Psoas muscle (tissue), 7 donors: ENCODE measurements at regions not wholly inside any gene's neighbourhood (a gene's known extent, or its start where the extent isn't known, plus 50 kb on each side); places are given as distances from the start of the nearest gene placed in this dataset.

Experiments used
- ATAC-seq, 4 donors: fragments of 200-7000 bp; cut with Tn5 transposase; one replicate each; pipeline ENCODE4 v1.9.1; 2020; ENCODE audit warnings: moderate library complexity in 3 of 4, mild to moderate bottlenecking in 2 of 4
- DNase-seq, 2 donors: peaks; one replicate each; pipeline ENCODE4 v3.0.0-alpha.2; 2020
- H3K27ac ChIP-seq: fragments of 200-600 bp; one replicate; pipeline ENCODE4 v1.8.0; 2022
- H3K27me3 ChIP-seq, 3 donors: fragments of 200-600 bp in 1 of 3; one replicate each; pipeline versions ENCODE4 v1.6.1 to v1.8.0; 2013 to 2022; ENCODE audit warnings: low read length in 2 of 3, mild to moderate bottlenecking in 2 of 3, moderate library complexity in 1 of 3; ENCODE audit not compliant: insufficient read depth in 3 of 3
- H3K36me3 ChIP-seq, 2 donors: fragments of 200-600 bp in 1 of 2; one replicate each; pipeline versions ENCODE4 v1.6.1 to v1.8.0; 2013 to 2022; ENCODE audit warnings: low read depth in 1 of 2, mild to moderate bottlenecking in 1 of 2, moderate library complexity in 1 of 2; ENCODE audit not compliant: insufficient read depth in 1 of 2
- H3K4me1 ChIP-seq: fragments of 200-600 bp; one replicate; pipeline ENCODE4 v1.8.0; 2022
- H3K4me3 ChIP-seq: fragments of 200-600 bp; one replicate; pipeline ENCODE4 v1.8.0; 2022; ENCODE audit warnings: mild to moderate bottlenecking
- H3K9me3 ChIP-seq: fragments of 200-600 bp; one replicate; pipeline ENCODE4 v1.8.0; 2022
- WGBS, 3 donors: extraction: QIAGEN DNeasy Blood & Tissue Kit; methylation state at CpG; one replicate each; pipeline versions ENCODE4 v1.1.6 to v1.1.7; 2013; 5-methylcytosine and 5-hydroxymethylcytosine counted together
- intact Hi-C, 2 donors: fragments of 100-400 bp; cut with DNase I; formaldehyde crosslinking; loops; one replicate each; pipeline versions ENCODE4 v1.11.0 to v1.14.2; 2022
- TF ChIP-seq, protein P1 (sequence below): fragments of 200-600 bp; IDR thresholded peaks from one replicate; pipeline ENCODE4 v1.8.0; 2022; ENCODE audit warnings: antibody characterized with exemption
- donor health status: healthy with polysubstance abuse.
- donor health status: DM: no; HTN: no; CAD: no; lungs with moderate emphysema.
- donor health status: Bipolar disorder and iron deficiency.
- donor health status: healthy.
- donor health status: DM: yes; HTN: yes; CAD: no.
- donor health status: DM: no; HTN: no; CAD: no.
- donor health status: DM: yes; HTN: yes; CAD: no.

DNA sequence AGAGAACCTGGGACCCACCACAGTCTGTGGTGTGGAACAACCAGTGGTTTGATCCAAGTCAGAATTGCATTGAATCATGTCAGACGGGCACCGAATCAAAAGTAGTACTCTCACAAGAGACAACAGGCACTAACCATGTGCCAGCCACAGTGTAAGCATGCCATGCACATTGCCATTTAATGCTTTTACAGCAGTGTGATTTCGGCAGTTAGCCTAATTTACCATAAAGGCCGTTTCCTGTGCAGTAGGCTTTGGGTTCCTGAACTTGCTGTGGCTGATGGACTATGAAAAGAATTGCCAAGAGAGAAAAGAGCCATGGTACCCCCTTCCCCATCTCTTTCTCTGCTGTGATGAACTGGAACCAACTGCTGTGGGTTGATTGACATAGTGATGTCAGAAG lies 540.6 kb downstream of the EBF1 start:
- H3K27me3 ChIP-seq: no peaks in the 10 kb centered on the region
- no peaks in the 10 kb centered on the region for H3K4me1 ChIP-seq
- intact Hi-C loops: no loop called here
- peaks cover 2% of the 10 kb centered on the region for H3K9me3 ChIP-seq
- H3K36me3 ChIP-seq: no peaks in the 10 kb centered on the region
- 40 to 56% (median 43%) methylated on average over 4 of the region's 4 CpGs for WGBS, 3 donors
- no peak for ATAC-seq
- no peak overlapping the region for H3K27ac ChIP-seq
- no peak for DNase-seq
- TF ChIP-seq, protein P1, sequence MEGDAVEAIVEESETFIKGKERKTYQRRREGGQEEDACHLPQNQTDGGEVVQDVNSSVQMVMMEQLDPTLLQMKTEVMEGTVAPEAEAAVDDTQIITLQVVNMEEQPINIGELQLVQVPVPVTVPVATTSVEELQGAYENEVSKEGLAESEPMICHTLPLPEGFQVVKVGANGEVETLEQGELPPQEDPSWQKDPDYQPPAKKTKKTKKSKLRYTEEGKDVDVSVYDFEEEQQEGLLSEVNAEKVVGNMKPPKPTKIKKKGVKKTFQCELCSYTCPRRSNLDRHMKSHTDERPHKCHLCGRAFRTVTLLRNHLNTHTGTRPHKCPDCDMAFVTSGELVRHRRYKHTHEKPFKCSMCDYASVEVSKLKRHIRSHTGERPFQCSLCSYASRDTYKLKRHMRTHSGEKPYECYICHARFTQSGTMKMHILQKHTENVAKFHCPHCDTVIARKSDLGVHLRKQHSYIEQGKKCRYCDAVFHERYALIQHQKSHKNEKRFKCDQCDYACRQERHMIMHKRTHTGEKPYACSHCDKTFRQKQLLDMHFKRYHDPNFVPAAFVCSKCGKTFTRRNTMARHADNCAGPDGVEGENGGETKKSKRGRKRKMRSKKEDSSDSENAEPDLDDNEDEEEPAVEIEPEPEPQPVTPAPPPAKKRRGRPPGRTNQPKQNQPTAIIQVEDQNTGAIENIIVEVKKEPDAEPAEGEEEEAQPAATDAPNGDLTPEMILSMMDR: no peak
- H3K4me3 ChIP-seq: no peak overlapping the region

- TF ChIP-seq, protein P1: no peak
- Histone ChIP-seq H3K36me3 (no peaks in the 10 kb centered on the region), H3K4me3 (no peak overlapping the region), H3K27me3 (peaks cover 0 to 1% (median 0%) of the 10 kb centered on the region in 3 donors), H3K9me3 (peaks cover 2% of the 10 kb centered on the region), H3K27ac (no peak overlapping the region), H3K4me1 (no peaks in the 10 kb centered on the region)
- intact Hi-C loops: no loop called here
- no peak for DNase-seq
- WGBS, 3 donors: 74 to 81% (median 79%) methylated on average over 5 of the region's 5 CpGs
- ATAC-seq: peak in 3 of 4 donors; percentile 35 to 68 (median 57)
Measured at GRCh38 chr5:158553962-158554336, 545.8 kb downstream of the EBF1 start.

DNA sequence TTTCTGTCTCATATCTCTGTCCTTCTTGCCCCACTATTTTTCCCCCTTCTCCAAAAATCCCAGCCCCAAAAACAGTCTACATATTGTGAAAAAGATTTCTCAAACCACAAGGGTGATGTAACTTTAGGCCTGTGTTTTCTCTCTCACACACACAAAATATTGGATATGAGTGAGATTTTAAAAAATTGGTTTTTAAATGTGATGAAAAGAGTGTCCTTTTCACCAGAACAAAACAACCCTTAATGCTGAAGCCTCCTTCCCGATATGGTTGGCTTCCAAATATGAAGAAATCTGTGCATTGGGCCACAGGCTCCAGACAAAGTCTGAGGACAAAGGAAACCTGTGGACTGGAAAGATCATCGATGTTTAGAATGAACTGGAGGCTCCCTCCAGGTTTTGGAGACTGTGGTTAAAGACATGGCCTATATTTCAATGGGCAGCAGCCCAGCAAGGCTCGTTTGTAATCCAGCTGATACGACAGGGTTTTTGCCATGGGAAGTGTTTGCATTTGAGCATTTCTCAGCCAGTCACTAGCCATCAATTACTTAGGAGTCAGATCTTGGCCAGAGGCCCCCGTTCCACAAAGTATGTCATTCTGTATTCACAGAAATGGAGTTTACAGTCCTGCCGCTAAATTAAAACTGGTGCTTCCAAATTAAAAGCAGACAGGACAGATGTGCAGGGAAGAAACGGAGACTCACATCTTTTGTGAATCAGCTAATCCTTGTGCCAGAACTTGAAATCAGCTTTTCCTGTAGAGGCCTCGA lies 546.3 kb downstream of the EBF1 start:
- peak in 1 of 2 donors; percentile 30 for DNase-seq
- 27 to 50% (median 28%) methylated on average over 8 of the region's 8 CpGs for WGBS, 3 donors

GRCh38 chr5:158552241-158552640 lies 547.5 kb downstream of the EBF1 start:
- H3K27me3 ChIP-seq: peaks cover 0 to 1% (median 0%) of the 10 kb centered on the region in 3 donors
- ATAC-seq (peak in 3 of 4 donors; percentile 55 to 82 (median 74)), DNase-seq (no peak)
- intact Hi-C loops: no loop called here
- H3K36me3 ChIP-seq: no peaks in the 10 kb centered on the region
- H3K4me3 ChIP-seq: no peak overlapping the region
- TF ChIP-seq, protein P1: no peak
- WGBS, 3 donors: 35 to 51% (median 36%) methylated on average over 4 of the region's 4 CpGs
- no peaks in the 10 kb centered on the region for H3K4me1 ChIP-seq
- H3K9me3 ChIP-seq: peaks cover 2% of the 10 kb centered on the region
- no peak overlapping the region for H3K27ac ChIP-seq

More for the DNA sequence above, 546.3 kb downstream of the EBF1 start:
- H3K36me3 ChIP-seq: no peaks in the 10 kb centered on the region
- TF ChIP-seq, protein P1: no peak
- H3K27me3 ChIP-seq: peaks cover 0 to 1% (median 0%) of the 10 kb centered on the region in 3 donors
- H3K9me3 ChIP-seq: peaks cover 2% of the 10 kb centered on the region
- intact Hi-C loops: no loop called here
- ATAC-seq: peak in 3 of 4 donors; percentile 30 to 70 (median 33)
- H3K4me3 ChIP-seq: no peak overlapping the region
- no peak overlapping the region for H3K27ac ChIP-seq
- no peaks in the 10 kb centered on the region for H3K4me1 ChIP-seq
